Embryonic facial prominence (tissue), 1 donor: ENCODE measurements at regions not wholly inside any gene's neighbourhood (a gene's known extent, or its start where the extent isn't known, plus 50 kb on each side); places are given as distances from the start of the nearest gene placed in this dataset.
"Not testable (repeated sequence)": the region's sequence is repeated elsewhere in the genome, so short reads cannot be mapped to it uniquely, and the experiment has no call there.

Experiments
- DNase-seq: peaks from one replicate; pipeline ENCODE4 v3.0.0-alpha.2; 2016; ENCODE audit errors: extremely low spot score

GRCh38 chr3:168976969-168977368 is 686.5 kb downstream of the MECOM start:
- no peak for DNase-seq

GRCh38 chr3:168975576-168975975 is 687.9 kb downstream of the MECOM start:
- DNase-seq = no peak

- no peak for DNase-seq
Observed at GRCh38 chr3:168974617-168975403, 688.7 kb downstream of the MECOM start.

GRCh38 chr3:168973897-168974296 is 689.6 kb downstream of the MECOM start:
- no peak for DNase-seq

GRCh38 chr3:168973206-168973605 is 690.3 kb downstream of the MECOM start:
- DNase-seq = no peak

- DNase-seq = no peak
Observed at GRCh38 chr3:168968609-168969008, 694.9 kb downstream of the MECOM start.

- DNase-seq = no peak
Observed at GRCh38 chr3:168964736-168965135, 698.8 kb downstream of the MECOM start.

GRCh38 chr3:168961271-168961670 is 702.2 kb downstream of the MECOM start:
- no peak for DNase-seq

- no peak for DNase-seq
Observed at GRCh38 chr3:168959731-168960130, 703.8 kb downstream of the MECOM start.

GRCh38 chr3:168958466-168958865 is 705.0 kb downstream of the MECOM start:
- DNase-seq = no peak

- DNase-seq = no peak
Observed at GRCh38 chr3:168956076-168956475, 707.4 kb downstream of the MECOM start.

GRCh38 chr3:168952551-168952950 is 711.0 kb downstream of the MECOM start:
- DNase-seq = peak; percentile 21

- no peak for DNase-seq
Observed at GRCh38 chr3:168951884-168952283, 711.6 kb downstream of the MECOM start.

GRCh38 chr3:168951368-168951767 is 712.1 kb downstream of the MECOM start:
- DNase-seq = no peak

- no peak for DNase-seq
Observed at GRCh38 chr3:168950622-168951021, 712.9 kb downstream of the MECOM start.

GRCh38 chr3:168939651-168940238 is 723.8 kb downstream of the MECOM start:
- no peak for DNase-seq

- no peak for DNase-seq
Observed at GRCh38 chr3:168933614-168934013, 729.9 kb downstream of the MECOM start.

- not testable (repeated sequence) for DNase-seq
Observed at GRCh38 chr3:168929997-168930396, 733.5 kb downstream of the MECOM start.

- no peak for DNase-seq
Observed at GRCh38 chr3:168926426-168926825, 737.1 kb downstream of the MECOM start.

- no peak for DNase-seq
Observed at GRCh38 chr3:168925568-168925967, 737.9 kb downstream of the MECOM start.

- no peak for DNase-seq
Observed at GRCh38 chr3:168914662-168915061, 748.9 kb downstream of the MECOM start.

GRCh38 chr3:168909260-168909659 is 754.3 kb downstream of the MECOM start:
- no peak for DNase-seq

GRCh38 chr3:168895419-168895818 is 768.1 kb downstream of the MECOM start:
- no peak for DNase-seq

- DNase-seq = no peak
Observed at GRCh38 chr3:168894214-168894613, 769.3 kb downstream of the MECOM start.
